ENCODE measurements at regions not wholly inside any gene's neighbourhood (a gene's known extent, or its start where the extent isn't known, plus 50 kb on each side); places are given as distances from the start of the nearest gene placed in this dataset.
A peak's percentile ranks its signal among the peaks of the same experiment; 100 is the strongest.

DNA sequence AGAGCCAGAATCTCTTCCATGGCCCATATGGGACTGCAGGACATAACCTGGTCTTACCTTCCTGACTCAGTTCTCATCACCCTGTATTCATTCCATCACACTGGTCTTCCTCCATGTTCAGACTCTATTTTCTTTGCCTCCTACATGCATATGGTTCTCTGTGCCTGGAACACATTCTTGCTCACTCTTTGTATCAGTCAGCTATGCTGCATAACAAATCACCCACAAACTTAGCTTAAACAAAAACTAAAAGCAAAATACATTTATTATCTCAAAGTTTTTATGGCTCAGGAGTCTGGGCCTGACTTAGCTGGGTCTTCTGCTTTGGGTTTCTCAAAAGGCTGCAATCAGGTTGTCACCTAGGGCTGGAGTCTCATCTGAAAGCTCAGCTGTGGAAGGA, 712.6 kb upstream of the TBX3 start:
- Mint-ChIP-seq H3K4me3 (no peak overlapping the region), H3K36me3 (ENCODE audit: low read depth) (peaks cover 13% of the 10 kb centered on the region), H3K27me3 (ENCODE audit: insufficient read depth) (no peaks in the 10 kb centered on the region), H3K9me3 (peaks cover 12% of the 10 kb centered on the region; the same call in 1 of the 2 replicates), H3K4me1 (ENCODE audit: low read depth) (peaks cover 23% of the 10 kb centered on the region), H3K27ac (no peak overlapping the region)
- TF ChIP-seq, protein P1, sequence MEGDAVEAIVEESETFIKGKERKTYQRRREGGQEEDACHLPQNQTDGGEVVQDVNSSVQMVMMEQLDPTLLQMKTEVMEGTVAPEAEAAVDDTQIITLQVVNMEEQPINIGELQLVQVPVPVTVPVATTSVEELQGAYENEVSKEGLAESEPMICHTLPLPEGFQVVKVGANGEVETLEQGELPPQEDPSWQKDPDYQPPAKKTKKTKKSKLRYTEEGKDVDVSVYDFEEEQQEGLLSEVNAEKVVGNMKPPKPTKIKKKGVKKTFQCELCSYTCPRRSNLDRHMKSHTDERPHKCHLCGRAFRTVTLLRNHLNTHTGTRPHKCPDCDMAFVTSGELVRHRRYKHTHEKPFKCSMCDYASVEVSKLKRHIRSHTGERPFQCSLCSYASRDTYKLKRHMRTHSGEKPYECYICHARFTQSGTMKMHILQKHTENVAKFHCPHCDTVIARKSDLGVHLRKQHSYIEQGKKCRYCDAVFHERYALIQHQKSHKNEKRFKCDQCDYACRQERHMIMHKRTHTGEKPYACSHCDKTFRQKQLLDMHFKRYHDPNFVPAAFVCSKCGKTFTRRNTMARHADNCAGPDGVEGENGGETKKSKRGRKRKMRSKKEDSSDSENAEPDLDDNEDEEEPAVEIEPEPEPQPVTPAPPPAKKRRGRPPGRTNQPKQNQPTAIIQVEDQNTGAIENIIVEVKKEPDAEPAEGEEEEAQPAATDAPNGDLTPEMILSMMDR (IDR thresholded peaks at IDR 0.05), result no peak
- no peak for DNase-seq

DNA sequence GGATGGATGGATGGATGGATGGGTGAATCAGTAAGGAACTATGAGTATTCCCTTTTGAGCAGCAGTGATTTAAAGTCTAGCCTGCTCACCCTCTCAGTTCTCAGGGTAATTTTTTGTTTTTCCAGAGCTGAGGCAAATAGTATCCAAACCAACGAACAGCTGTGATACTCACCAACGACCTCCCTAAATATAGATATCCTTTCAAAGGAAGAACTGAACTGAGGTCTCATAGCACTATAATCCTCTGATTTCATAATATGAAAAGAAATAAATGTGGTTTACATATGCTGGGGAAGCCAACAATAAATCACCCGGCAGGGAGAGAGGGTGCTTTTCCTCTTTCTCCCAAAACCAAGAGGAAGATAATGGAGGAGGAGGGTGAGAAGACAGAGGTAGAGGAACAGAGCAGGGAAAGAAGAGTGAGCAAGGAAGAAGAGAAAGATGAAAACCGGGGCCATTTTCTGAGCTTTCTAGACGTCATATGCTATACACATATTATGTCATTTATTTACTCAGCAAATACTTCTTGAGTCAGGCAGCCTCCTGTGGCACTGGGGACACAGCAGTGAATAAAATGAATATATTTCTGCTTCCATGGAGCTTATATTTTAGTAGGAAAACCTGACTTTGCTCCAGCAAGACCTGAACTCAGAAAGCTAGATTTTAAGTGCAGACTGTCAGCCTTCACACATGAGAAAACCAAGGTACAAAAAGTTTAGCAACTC, 710.7 kb upstream of the TBX3 start:
- H3K27me3 Mint-ChIP-seq (ENCODE audit: insufficient read depth), result no peaks in the 10 kb centered on the region
- no peak overlapping the region; the same call in 1 of the 2 replicates for H3K4me3 Mint-ChIP-seq
- TF ChIP-seq, protein P1 (IDR thresholded peaks at IDR 0.05), result no peak
- peaks cover 23% of the 10 kb centered on the region for H3K4me1 Mint-ChIP-seq (ENCODE audit: low read depth)
- no peak for DNase-seq
- peaks cover 13% of the 10 kb centered on the region for H3K36me3 Mint-ChIP-seq (ENCODE audit: low read depth)
- H3K9me3 Mint-ChIP-seq, result peaks cover 12% of the 10 kb centered on the region; the same call in 1 of the 2 replicates
- peak overlapping the region; percentile 59 for H3K27ac Mint-ChIP-seq

DNA sequence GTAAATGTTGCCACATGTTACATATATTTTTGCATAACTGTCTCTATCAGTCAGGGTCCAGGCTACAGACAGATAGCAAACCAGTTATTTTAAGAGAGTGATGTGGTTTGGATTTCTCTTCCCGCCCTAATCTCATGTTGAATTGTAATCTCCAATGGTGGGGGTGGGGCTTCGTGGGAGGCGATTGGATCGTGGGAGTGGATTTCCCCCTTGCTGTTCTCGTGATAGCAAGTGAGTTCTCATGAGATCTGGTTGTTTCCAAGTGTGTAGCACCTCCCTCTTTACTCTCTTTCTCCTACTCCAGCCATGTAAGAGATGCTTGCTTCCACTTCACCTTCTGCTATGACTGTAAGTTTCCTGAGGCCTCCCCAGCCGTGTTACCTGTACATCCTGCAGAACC, 704.2 kb upstream of the TBX3 start:
- H3K4me3 Mint-ChIP-seq, result no peak overlapping the region
- no peaks in the 10 kb centered on the region for H3K36me3 Mint-ChIP-seq (ENCODE audit: low read depth)
- TF ChIP-seq, protein P1 (IDR thresholded peaks at IDR 0.05), result no peak
- H3K4me1 Mint-ChIP-seq (ENCODE audit: low read depth), result no peaks in the 10 kb centered on the region
- no peak for DNase-seq
- no peaks in the 10 kb centered on the region; the same call in none of the 2 replicates for H3K27me3 Mint-ChIP-seq (ENCODE audit: insufficient read depth)
- H3K9me3 Mint-ChIP-seq, result no peaks in the 10 kb centered on the region
- no peak overlapping the region for H3K27ac Mint-ChIP-seq

DNA sequence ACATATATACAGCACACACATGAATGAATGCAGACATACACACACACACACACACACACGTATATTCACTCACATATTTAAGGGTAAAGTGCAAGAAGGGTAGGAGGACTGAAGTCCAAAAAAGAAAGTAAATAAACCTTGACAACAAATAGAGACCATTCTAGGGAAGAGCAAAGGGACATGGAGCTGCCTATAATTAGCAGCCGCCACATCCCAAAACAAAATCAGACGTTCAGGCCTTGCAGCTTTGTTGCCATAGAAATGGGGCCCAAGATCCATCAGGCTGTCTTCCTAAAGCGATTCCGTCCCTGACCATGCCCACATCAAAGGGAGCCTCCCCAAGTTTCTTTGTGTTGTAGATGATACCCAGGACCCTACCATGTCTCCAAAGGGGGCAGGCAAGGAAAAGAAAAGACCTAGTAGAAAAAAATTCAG, 703.5 kb upstream of the TBX3 start:
- Mint-ChIP-seq H3K36me3 (ENCODE audit: low read depth) (no peaks in the 10 kb centered on the region), H3K4me1 (ENCODE audit: low read depth) (no peaks in the 10 kb centered on the region), H3K27me3 (ENCODE audit: insufficient read depth) (no peaks in the 10 kb centered on the region; the same call in none of the 2 replicates), H3K4me3 (no peak overlapping the region), H3K9me3 (no peaks in the 10 kb centered on the region), H3K27ac (no peak overlapping the region)
- TF ChIP-seq, protein P1 (IDR thresholded peaks at IDR 0.05), result no peak
- DNase-seq, result no peak

DNA sequence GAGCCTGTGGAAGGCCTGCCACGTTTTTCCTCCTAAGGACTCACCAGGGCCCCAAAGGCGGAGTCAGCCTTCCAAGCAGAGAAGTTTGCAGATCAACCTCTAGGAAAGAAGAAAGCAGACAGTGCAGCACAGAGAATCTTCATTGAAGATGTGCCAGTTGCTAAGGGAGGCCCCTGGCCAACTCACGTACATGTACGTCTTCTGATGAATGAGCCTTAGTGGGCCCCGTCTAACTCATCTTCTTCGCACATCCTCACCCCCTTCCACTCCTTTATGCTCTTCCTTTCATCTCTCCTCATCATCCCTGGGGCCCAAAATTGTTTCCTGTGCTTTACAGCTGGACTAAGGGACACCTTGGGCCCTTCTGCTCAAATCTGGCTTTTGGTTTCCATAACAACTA, 703.0 kb upstream of the TBX3 start:
- TF ChIP-seq, protein P1 (IDR thresholded peaks at IDR 0.05), result no peak
- H3K4me3 Mint-ChIP-seq, result no peak overlapping the region
- H3K4me1 Mint-ChIP-seq (ENCODE audit: low read depth), result no peaks in the 10 kb centered on the region
- no peak for DNase-seq
- H3K27me3 Mint-ChIP-seq (ENCODE audit: insufficient read depth), result no peaks in the 10 kb centered on the region; the same call in none of the 2 replicates
- H3K36me3 Mint-ChIP-seq (ENCODE audit: low read depth), result no peaks in the 10 kb centered on the region
- no peaks in the 10 kb centered on the region for H3K9me3 Mint-ChIP-seq
- H3K27ac Mint-ChIP-seq, result no peak overlapping the region
